K562 (cell line): ENCODE measurements at regions not wholly inside any gene's neighbourhood (a gene's known extent, or its start where the extent isn't known, plus 50 kb on each side); places are given as distances from the start of the nearest gene placed in this dataset.

ENCODE experiments used
- E2F4 ChIP-seq: sonication (generic); formaldehyde crosslinking; IDR thresholded peaks from 2 replicates; pipeline ENCODE4 v1.8.0; 2022; ENCODE audit warnings: mild to moderate bottlenecking, low read depth, missing genetic modification reagents
- GATAD2B ChIP-seq: fragments of 450-650 bp; IDR thresholded peaks from 2 replicates; pipeline ENCODE4 v1.6.1; 2017; ENCODE audit warnings: mild to moderate bottlenecking, borderline replicate concordance
- KLF13 ChIP-seq: fragments of 450-650 bp; IDR thresholded peaks from 2 replicates; pipeline ENCODE4 v1.6.1; 2016; ENCODE audit warnings: missing genetic modification characterization, low read depth, mild to moderate bottlenecking, missing compliant biosample characterization, moderate library complexity, borderline replicate concordance
- SIN3A ChIP-seq, 2 experiments: fragments of 150-350 bp in 1 of 2; IDR thresholded peaks; 2 replicates each; pipeline ENCODE4 v1.6.1; 2011 to 2016; ENCODE audit warnings: borderline replicate concordance in 2 of 2, low read depth in 2 of 2, low read length in 2 of 2, mild to moderate bottlenecking in 2 of 2, moderate library complexity in 2 of 2; ENCODE audit not compliant: control insufficient read depth in 1 of 2
- ZBTB40 ChIP-seq, 2 experiments: fragments of 450-650 bp in 1 of 2; sonication (generic) in 1 of 2; formaldehyde crosslinking in 1 of 2; IDR thresholded peaks; 2 replicates each; pipeline versions ENCODE4 v1.7.1 to v1.9.0; 2016 to 2022; ENCODE audit warnings: inconsistent platforms in 1 of 2, mild to moderate bottlenecking in 1 of 2, missing genetic modification reagents in 1 of 2
- ZNF165 ChIP-seq: fragments of 250-450 bp; sonication (Bioruptor Pico); IDR thresholded peaks from 2 replicates; pipeline ENCODE4 v1.4.0; 2020; ENCODE audit warnings: borderline replicate concordance
- ZNF232 ChIP-seq: sonication (generic); formaldehyde crosslinking; IDR thresholded peaks from 2 replicates; pipeline ENCODE4 v1.8.0; 2022; ENCODE audit warnings: mild to moderate bottlenecking, missing genetic modification reagents
- TF ChIP-seq, protein P1 (sequence below): IDR thresholded peaks from 2 replicates; pipeline ENCODE4 v1.6.1; 2011; ENCODE audit warnings: borderline replicate concordance, low read depth, mild to moderate bottlenecking, moderate library complexity, low read length; ENCODE audit not compliant: insufficient read depth, poor library complexity, severe bottlenecking

GRCh38 chr3:146300768-146301167 lies 49.9 kb upstream of the PLSCR4 start (continued):
- no peak for TF ChIP-seq ZBTB40 (IDR thresholded peaks at IDR 0.05)
- no peak for TF ChIP-seq ZBTB40 (CRISPR knock-in tag; IDR thresholded peaks at IDR 0.05)
- no peak for TF ChIP-seq SIN3A (IDR thresholded peaks at IDR 0.05; ENCODE audit: borderline replicate concordance in 2 of 2, control insufficient read depth in 1 of 2, low read depth in 2 of 2, low read length in 2 of 2)
- no peak for TF ChIP-seq ZNF232
- TF ChIP-seq E2F4 (CRISPR knock-in tag) = no peak
- no peak for TF ChIP-seq ZNF165 (CRISPR knock-in tag)
- no peak for TF ChIP-seq GATAD2B
- TF ChIP-seq, protein P1, sequence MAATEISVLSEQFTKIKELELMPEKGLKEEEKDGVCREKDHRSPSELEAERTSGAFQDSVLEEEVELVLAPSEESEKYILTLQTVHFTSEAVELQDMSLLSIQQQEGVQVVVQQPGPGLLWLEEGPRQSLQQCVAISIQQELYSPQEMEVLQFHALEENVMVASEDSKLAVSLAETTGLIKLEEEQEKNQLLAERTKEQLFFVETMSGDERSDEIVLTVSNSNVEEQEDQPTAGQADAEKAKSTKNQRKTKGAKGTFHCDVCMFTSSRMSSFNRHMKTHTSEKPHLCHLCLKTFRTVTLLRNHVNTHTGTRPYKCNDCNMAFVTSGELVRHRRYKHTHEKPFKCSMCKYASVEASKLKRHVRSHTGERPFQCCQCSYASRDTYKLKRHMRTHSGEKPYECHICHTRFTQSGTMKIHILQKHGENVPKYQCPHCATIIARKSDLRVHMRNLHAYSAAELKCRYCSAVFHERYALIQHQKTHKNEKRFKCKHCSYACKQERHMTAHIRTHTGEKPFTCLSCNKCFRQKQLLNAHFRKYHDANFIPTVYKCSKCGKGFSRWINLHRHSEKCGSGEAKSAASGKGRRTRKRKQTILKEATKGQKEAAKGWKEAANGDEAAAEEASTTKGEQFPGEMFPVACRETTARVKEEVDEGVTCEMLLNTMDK = no peak
- no peak for TF ChIP-seq KLF13
